Mesothelial cell of epicardium (in vitro differentiated cells): ENCODE measurements at regions not wholly inside any gene's neighbourhood (a gene's known extent, or its start where the extent isn't known, plus 50 kb on each side); places are given as distances from the start of the nearest gene placed in this dataset.

Source experiments
- DNase-seq, 2 experiments: peaks; one replicate each; pipeline ENCODE4 v3.0.0; 2021; ENCODE audit warnings: low spot score in 2 of 2; ENCODE audit not compliant: unreplicated experiment in 2 of 2
- H3K27ac Mint-ChIP-seq: 2 replicates; pipeline ENCODE4 v1.8.0; 2021; ENCODE audit warnings: mixed read lengths
- H3K27me3 Mint-ChIP-seq: 2 replicates; pipeline ENCODE4 v1.8.0; 2021; ENCODE audit warnings: low read depth, mixed read lengths
- H3K36me3 Mint-ChIP-seq: 2 replicates; pipeline ENCODE4 v1.8.0; 2021; ENCODE audit warnings: mixed read lengths
- H3K4me1 Mint-ChIP-seq: 2 replicates; pipeline ENCODE4 v1.8.0; 2021; ENCODE audit warnings: mixed read lengths
- H3K4me3 Mint-ChIP-seq: 2 replicates; pipeline ENCODE4 v1.8.0; 2021; ENCODE audit warnings: mild to moderate bottlenecking, moderate library complexity, mixed read lengths
- H3K9me3 Mint-ChIP-seq: 2 replicates; pipeline ENCODE4 v1.8.0; 2021; ENCODE audit warnings: mixed read lengths
- TF ChIP-seq, protein P1 (sequence below): fragments of 200-600 bp; sonication (generic); IDR thresholded peaks from one replicate; pipeline ENCODE4 v1.5.0; 2021; ENCODE audit warnings: antibody characterized with exemption; ENCODE audit not compliant: unreplicated experiment

GRCh38 chr3:182390421-182390820 lies 402.9 kb upstream of the ATP11B start:
- Mint-ChIP-seq H3K4me3 (no peak overlapping the region), H3K36me3 (no peaks in the 10 kb centered on the region), H3K27ac (no peak overlapping the region), H3K9me3 (no peaks in the 10 kb centered on the region), H3K27me3 (peaks cover 5% of the 10 kb centered on the region), H3K4me1 (peaks cover 15% of the 10 kb centered on the region)
- TF ChIP-seq, protein P1, sequence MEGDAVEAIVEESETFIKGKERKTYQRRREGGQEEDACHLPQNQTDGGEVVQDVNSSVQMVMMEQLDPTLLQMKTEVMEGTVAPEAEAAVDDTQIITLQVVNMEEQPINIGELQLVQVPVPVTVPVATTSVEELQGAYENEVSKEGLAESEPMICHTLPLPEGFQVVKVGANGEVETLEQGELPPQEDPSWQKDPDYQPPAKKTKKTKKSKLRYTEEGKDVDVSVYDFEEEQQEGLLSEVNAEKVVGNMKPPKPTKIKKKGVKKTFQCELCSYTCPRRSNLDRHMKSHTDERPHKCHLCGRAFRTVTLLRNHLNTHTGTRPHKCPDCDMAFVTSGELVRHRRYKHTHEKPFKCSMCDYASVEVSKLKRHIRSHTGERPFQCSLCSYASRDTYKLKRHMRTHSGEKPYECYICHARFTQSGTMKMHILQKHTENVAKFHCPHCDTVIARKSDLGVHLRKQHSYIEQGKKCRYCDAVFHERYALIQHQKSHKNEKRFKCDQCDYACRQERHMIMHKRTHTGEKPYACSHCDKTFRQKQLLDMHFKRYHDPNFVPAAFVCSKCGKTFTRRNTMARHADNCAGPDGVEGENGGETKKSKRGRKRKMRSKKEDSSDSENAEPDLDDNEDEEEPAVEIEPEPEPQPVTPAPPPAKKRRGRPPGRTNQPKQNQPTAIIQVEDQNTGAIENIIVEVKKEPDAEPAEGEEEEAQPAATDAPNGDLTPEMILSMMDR = no peak
- no peak for DNase-seq

GRCh38 chr3:182392182-182392937 lies 400.9 kb upstream of the ATP11B start:
- DNase-seq = no peak
- Mint-ChIP-seq H3K27me3 (peaks cover 2% of the 10 kb centered on the region), H3K27ac (no peak overlapping the region), H3K9me3 (no peaks in the 10 kb centered on the region), H3K4me1 (peaks cover 15% of the 10 kb centered on the region), H3K36me3 (no peaks in the 10 kb centered on the region), H3K4me3 (no peak overlapping the region)
- TF ChIP-seq, protein P1 = no peak

GRCh38 chr3:182393151-182393550 lies 400.2 kb upstream of the ATP11B start:
- H3K36me3 Mint-ChIP-seq = no peaks in the 10 kb centered on the region
- DNase-seq = no peak
- peaks cover 2% of the 10 kb centered on the region for H3K27me3 Mint-ChIP-seq
- no peaks in the 10 kb centered on the region for H3K9me3 Mint-ChIP-seq
- no peak overlapping the region for H3K4me3 Mint-ChIP-seq
- H3K4me1 Mint-ChIP-seq = peaks cover 15% of the 10 kb centered on the region
- TF ChIP-seq, protein P1 = no peak
- no peak overlapping the region for H3K27ac Mint-ChIP-seq

DNA sequence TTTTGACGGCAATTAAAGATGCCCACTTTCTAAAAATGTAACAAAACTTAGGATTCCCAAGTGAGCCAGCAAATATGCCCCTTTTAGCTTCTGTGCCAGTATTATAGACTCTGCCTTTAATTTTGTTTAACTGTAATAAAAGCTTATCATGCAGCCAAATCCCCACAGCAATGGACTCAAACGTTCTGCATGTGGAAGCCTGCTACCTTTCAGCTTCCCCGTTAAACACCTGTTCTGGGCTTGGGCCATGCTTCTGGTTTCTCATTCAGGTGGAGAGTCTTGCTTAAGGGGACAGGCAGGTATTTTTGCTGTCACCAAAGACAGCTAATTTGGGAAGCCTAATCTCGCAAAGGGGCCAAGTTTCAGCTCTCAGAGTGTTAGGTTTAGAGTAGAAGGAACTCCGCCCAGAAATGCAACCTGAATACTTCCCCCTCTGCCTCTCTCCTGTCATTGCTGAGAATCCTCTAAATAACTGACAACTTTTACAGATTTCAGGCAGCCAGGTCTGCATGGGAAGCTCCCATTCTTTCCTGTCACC lies 399.4 kb upstream of the ATP11B start:
- no peak for DNase-seq
- Mint-ChIP-seq H3K9me3 (no peaks in the 10 kb centered on the region), H3K27ac (no peak overlapping the region), H3K4me1 (peaks cover 14% of the 10 kb centered on the region), H3K4me3 (no peak overlapping the region), H3K36me3 (no peaks in the 10 kb centered on the region), H3K27me3 (peaks cover 5% of the 10 kb centered on the region)
- TF ChIP-seq, protein P1 = no peak

- DNase-seq = no peak
- Mint-ChIP-seq H3K9me3 (no peaks in the 10 kb centered on the region), H3K4me1 (peaks cover 7% of the 10 kb centered on the region), H3K27ac (no peak overlapping the region), H3K27me3 (peaks cover 6% of the 10 kb centered on the region), H3K36me3 (no peaks in the 10 kb centered on the region), H3K4me3 (no peak overlapping the region)
- TF ChIP-seq, protein P1 = no peak
These were observed 396.1 kb upstream of the ATP11B start for GRCh38 chr3:182397164-182397563.
